ENCODE measurements at regions not wholly inside any gene's neighbourhood (a gene's known extent, or its start where the extent isn't known, plus 50 kb on each side); places are given as distances from the start of the nearest gene placed in this dataset.
"Not testable (repeated sequence)": the region's sequence is repeated elsewhere in the genome, so short reads cannot be mapped to it uniquely, and the experiment has no call there.

- DNase-seq = no peak
These were observed 87.9 kb upstream of the ZNF217 start for GRCh38 chr20:53681352-53682212.

- no peak for DNase-seq
These were observed 86.1 kb upstream of the ZNF217 start for GRCh38 chr20:53679597-53680309.

GRCh38 chr20:53678990-53679596 lies 85.5 kb upstream of the ZNF217 start:
- DNase-seq = no peak

- DNase-seq = no peak
These were observed 84.8 kb upstream of the ZNF217 start for GRCh38 chr20:53678315-53678989.

- DNase-seq = no peak
These were observed 84.0 kb upstream of the ZNF217 start for GRCh38 chr20:53677447-53678314.

- no peak for DNase-seq
These were observed 83.3 kb upstream of the ZNF217 start for GRCh38 chr20:53676987-53677386.

GRCh38 chr20:53676519-53676822 lies 82.8 kb upstream of the ZNF217 start:
- DNase-seq = no peak

GRCh38 chr20:53672484-53673129 lies 79.0 kb upstream of the ZNF217 start:
- no peak for DNase-seq

GRCh38 chr20:53671370-53671769 lies 77.7 kb upstream of the ZNF217 start:
- DNase-seq = no peak

GRCh38 chr20:53669517-53670313 lies 76.1 kb upstream of the ZNF217 start:
- not testable (repeated sequence) for DNase-seq

- no peak for DNase-seq
These were observed 75.4 kb upstream of the ZNF217 start for GRCh38 chr20:53668992-53669391.

GRCh38 chr20:53666144-53666543 lies 72.5 kb upstream of the ZNF217 start:
- no peak for DNase-seq

- peak; percentile 53 for DNase-seq
These were observed 70.5 kb upstream of the ZNF217 start for GRCh38 chr20:53664121-53664520.

GRCh38 chr20:53663521-53663920 lies 69.9 kb upstream of the ZNF217 start:
- not testable (repeated sequence) for DNase-seq

- no peak for DNase-seq
These were observed 69.0 kb upstream of the ZNF217 start for GRCh38 chr20:53662595-53662994.

- DNase-seq = no peak
These were observed 67.3 kb upstream of the ZNF217 start for GRCh38 chr20:53660947-53661381.

GRCh38 chr20:53660078-53660909 lies 66.7 kb upstream of the ZNF217 start:
- DNase-seq = no peak

GRCh38 chr20:53658973-53659372 lies 65.3 kb upstream of the ZNF217 start:
- no peak for DNase-seq

GRCh38 chr20:53658322-53658721 lies 64.7 kb upstream of the ZNF217 start:
- no peak for DNase-seq

- DNase-seq = no peak
These were observed 64.1 kb upstream of the ZNF217 start for GRCh38 chr20:53657732-53658131.

Data from NCI-H2107 (cell line).